HG03196 (cell line): ENCODE measurements at regions not wholly inside any gene's neighbourhood (a gene's known extent, or its start where the extent isn't known, plus 50 kb on each side); places are given as distances from the start of the nearest gene placed in this dataset.
"Not testable (repeated sequence)": the region's sequence is repeated elsewhere in the genome, so short reads cannot be mapped to it uniquely, and the experiment has no call there.

Source experiments
- ATAC-seq: cut with Tn5 transposase; IDR thresholded peaks from one replicate; pipeline ENCODE4 v1.9.1; 2021; ENCODE audit not compliant: unreplicated experiment

- ATAC-seq: no peak
Measured at GRCh38 chr1:199184180-199184579, 545.3 kb downstream of the PTPRC start.

GRCh38 chr1:199194862-199195261 lies 556.0 kb downstream of the PTPRC start:
- no peak for ATAC-seq

GRCh38 chr1:199197695-199198094 lies 558.9 kb downstream of the PTPRC start:
- no peak for ATAC-seq

- ATAC-seq: no peak
Measured at GRCh38 chr1:199202331-199202730, 563.5 kb downstream of the PTPRC start.

GRCh38 chr1:199204231-199204630 lies 565.4 kb downstream of the PTPRC start:
- ATAC-seq: no peak

- ATAC-seq: no peak
Measured at GRCh38 chr1:199205740-199206441, 567.1 kb downstream of the PTPRC start.

- ATAC-seq: no peak
Measured at GRCh38 chr1:199208847-199209246, 570.0 kb downstream of the PTPRC start.

- ATAC-seq: no peak
Measured at GRCh38 chr1:199218065-199218464, 579.2 kb downstream of the PTPRC start.

- no peak for ATAC-seq
Measured at GRCh38 chr1:199218533-199218932, 579.7 kb downstream of the PTPRC start.

- ATAC-seq: no peak
Measured at GRCh38 chr1:199220031-199220430, 581.2 kb downstream of the PTPRC start.

- no peak for ATAC-seq
Measured at GRCh38 chr1:199221371-199222150, 582.7 kb downstream of the PTPRC start.

- no peak for ATAC-seq
Measured at GRCh38 chr1:199223936-199224335, 585.1 kb downstream of the PTPRC start.

- peak; percentile 62 for ATAC-seq
Measured at GRCh38 chr1:199226163-199226562, 587.3 kb downstream of the PTPRC start.

- ATAC-seq: no peak
Measured at GRCh38 chr1:199242147-199242546, 603.3 kb downstream of the PTPRC start.

- no peak for ATAC-seq
Measured at GRCh38 chr1:199242601-199243000, 603.8 kb downstream of the PTPRC start.

- peak; percentile 99 for ATAC-seq
Measured at GRCh38 chr1:199243423-199244061, 604.7 kb downstream of the PTPRC start.

- ATAC-seq: no peak
Measured at GRCh38 chr1:199245946-199246345, 607.1 kb downstream of the PTPRC start.

GRCh38 chr1:199246716-199247115 lies 607.9 kb downstream of the PTPRC start:
- ATAC-seq: no peak

GRCh38 chr1:199247891-199248290 lies 609.1 kb downstream of the PTPRC start:
- no peak for ATAC-seq

- not testable (repeated sequence) for ATAC-seq
Measured at GRCh38 chr1:199254040-199254439, 615.2 kb downstream of the PTPRC start.

- ATAC-seq: no peak
Measured at GRCh38 chr1:199261328-199261727, 622.5 kb downstream of the PTPRC start.

- no peak for ATAC-seq
Measured at GRCh38 chr1:199264283-199264682, 625.4 kb downstream of the PTPRC start.
